ENCODE measurements at regions not wholly inside any gene's neighbourhood (a gene's known extent, or its start where the extent isn't known, plus 50 kb on each side); places are given as distances from the start of the nearest gene placed in this dataset.

DNA sequence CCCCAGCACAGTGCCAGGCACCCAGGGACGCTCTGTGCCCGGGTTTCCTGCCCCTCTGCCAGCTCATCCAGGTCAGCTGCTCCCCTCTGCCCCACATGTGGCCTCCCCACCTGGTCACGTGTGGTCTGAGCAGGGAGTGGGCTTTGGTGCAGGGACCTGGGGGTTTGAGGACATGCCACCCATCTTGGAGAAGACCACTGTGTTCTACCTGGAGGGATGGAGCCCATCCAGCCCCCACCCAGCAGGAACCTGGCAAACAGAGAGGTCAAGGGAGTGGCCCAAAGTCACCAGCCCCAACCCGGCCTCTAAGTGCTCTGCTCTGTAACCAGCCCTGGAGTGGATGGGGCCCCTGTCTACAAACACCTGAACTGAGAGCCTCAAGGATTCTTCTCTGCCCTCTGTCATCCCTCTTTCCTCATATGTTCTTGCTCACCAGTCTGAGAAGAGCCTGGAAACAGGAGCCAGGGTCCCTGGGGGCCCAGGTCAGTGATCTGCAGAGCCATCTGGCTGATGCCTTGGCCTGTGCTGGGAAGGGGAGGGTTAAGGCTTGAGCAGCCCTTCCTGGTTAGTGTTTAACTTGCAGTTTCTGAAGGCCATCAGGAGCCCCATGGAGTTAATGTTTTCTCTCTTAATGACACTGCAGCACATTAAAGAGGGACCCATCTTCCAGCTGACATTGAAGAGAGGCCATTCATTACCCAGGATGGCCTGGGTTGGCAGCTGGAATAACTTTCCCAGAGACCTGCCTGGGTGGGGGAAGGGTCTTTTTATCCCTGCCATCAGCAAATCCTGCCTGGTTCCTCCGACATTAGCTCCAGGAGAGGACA lies 235.4 kb downstream of the PTPRU start:
- TF ChIP-seq, protein P1, sequence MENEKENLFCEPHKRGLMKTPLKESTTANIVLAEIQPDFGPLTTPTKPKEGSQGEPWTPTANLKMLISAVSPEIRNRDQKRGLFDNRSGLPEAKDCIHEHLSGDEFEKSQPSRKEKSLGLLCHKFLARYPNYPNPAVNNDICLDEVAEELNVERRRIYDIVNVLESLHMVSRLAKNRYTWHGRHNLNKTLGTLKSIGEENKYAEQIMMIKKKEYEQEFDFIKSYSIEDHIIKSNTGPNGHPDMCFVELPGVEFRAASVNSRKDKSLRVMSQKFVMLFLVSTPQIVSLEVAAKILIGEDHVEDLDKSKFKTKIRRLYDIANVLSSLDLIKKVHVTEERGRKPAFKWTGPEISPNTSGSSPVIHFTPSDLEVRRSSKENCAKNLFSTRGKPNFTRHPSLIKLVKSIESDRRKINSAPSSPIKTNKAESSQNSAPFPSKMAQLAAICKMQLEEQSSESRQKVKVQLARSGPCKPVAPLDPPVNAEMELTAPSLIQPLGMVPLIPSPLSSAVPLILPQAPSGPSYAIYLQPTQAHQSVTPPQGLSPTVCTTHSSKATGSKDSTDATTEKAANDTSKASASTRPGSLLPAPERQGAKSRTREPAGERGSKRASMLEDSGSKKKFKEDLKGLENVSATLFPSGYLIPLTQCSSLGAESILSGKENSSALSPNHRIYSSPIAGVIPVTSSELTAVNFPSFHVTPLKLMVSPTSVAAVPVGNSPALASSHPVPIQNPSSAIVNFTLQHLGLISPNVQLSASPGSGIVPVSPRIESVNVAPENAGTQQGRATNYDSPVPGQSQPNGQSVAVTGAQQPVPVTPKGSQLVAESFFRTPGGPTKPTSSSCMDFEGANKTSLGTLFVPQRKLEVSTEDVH (IDR thresholded peaks at IDR 0.05; ENCODE audit: low read depth, partially characterized antibody) = no peak
- TF ChIP-seq, protein P2, sequence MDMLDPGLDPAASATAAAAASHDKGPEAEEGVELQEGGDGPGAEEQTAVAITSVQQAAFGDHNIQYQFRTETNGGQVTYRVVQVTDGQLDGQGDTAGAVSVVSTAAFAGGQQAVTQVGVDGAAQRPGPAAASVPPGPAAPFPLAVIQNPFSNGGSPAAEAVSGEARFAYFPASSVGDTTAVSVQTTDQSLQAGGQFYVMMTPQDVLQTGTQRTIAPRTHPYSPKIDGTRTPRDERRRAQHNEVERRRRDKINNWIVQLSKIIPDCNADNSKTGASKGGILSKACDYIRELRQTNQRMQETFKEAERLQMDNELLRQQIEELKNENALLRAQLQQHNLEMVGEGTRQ (IDR thresholded peaks at IDR 0.05; ENCODE audit: borderline replicate concordance, low read depth, low read length) = no peak
- no peak for TF ChIP-seq NFIC (IDR thresholded peaks at IDR 0.05; ENCODE audit: low read depth, low read length)
- TF ChIP-seq, protein P3, sequence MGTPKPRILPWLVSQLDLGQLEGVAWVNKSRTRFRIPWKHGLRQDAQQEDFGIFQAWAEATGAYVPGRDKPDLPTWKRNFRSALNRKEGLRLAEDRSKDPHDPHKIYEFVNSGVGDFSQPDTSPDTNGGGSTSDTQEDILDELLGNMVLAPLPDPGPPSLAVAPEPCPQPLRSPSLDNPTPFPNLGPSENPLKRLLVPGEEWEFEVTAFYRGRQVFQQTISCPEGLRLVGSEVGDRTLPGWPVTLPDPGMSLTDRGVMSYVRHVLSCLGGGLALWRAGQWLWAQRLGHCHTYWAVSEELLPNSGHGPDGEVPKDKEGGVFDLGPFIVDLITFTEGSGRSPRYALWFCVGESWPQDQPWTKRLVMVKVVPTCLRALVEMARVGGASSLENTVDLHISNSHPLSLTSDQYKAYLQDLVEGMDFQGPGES (IDR thresholded peaks at IDR 0.05) = no peak
- TF ChIP-seq KDM1A (IDR thresholded peaks at IDR 0.05; ENCODE audit: borderline replicate concordance) = no peak
- no peak for TF ChIP-seq NFYA (IDR thresholded peaks at IDR 0.05; ENCODE audit: borderline replicate concordance, low read depth, low read length)
- TF ChIP-seq POLR2A (IDR thresholded peaks at IDR 0.05; ENCODE audit: low read depth, low read length) = no peak
- no peak for TF ChIP-seq ZZZ3 (IDR thresholded peaks at IDR 0.05; ENCODE audit: control insufficient read depth, insufficient read length, low read depth)
- TF ChIP-seq, protein P4, sequence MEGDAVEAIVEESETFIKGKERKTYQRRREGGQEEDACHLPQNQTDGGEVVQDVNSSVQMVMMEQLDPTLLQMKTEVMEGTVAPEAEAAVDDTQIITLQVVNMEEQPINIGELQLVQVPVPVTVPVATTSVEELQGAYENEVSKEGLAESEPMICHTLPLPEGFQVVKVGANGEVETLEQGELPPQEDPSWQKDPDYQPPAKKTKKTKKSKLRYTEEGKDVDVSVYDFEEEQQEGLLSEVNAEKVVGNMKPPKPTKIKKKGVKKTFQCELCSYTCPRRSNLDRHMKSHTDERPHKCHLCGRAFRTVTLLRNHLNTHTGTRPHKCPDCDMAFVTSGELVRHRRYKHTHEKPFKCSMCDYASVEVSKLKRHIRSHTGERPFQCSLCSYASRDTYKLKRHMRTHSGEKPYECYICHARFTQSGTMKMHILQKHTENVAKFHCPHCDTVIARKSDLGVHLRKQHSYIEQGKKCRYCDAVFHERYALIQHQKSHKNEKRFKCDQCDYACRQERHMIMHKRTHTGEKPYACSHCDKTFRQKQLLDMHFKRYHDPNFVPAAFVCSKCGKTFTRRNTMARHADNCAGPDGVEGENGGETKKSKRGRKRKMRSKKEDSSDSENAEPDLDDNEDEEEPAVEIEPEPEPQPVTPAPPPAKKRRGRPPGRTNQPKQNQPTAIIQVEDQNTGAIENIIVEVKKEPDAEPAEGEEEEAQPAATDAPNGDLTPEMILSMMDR (IDR thresholded peaks at IDR 0.05 in 2 of 3, conservative IDR thresholded peaks at IDR 0.05 in 1 of 3; ENCODE audit: control insufficient read depth in 2 of 3, extremely low read depth in 1 of 3, insufficient read depth in 1 of 3, low read depth in 3 of 3, low read length in 3 of 3) = no peak
- no peak for TF ChIP-seq POLR2AphosphoS5 (IDR thresholded peaks at IDR 0.05; ENCODE audit: low read length)
- TF ChIP-seq, protein P5, sequence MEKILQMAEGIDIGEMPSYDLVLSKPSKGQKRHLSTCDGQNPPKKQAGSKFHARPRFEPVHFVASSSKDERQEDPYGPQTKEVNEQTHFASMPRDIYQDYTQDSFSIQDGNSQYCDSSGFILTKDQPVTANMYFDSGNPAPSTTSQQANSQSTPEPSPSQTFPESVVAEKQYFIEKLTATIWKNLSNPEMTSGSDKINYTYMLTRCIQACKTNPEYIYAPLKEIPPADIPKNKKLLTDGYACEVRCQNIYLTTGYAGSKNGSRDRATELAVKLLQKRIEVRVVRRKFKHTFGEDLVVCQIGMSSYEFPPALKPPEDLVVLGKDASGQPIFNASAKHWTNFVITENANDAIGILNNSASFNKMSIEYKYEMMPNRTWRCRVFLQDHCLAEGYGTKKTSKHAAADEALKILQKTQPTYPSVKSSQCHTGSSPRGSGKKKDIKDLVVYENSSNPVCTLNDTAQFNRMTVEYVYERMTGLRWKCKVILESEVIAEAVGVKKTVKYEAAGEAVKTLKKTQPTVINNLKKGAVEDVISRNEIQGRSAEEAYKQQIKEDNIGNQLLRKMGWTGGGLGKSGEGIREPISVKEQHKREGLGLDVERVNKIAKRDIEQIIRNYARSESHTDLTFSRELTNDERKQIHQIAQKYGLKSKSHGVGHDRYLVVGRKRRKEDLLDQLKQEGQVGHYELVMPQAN (conservative IDR thresholded peaks at IDR 0.05) = no peak
